Umbilical cord (tissue), 1 donor: ENCODE measurements at regions not wholly inside any gene's neighbourhood (a gene's known extent, or its start where the extent isn't known, plus 50 kb on each side); places are given as distances from the start of the nearest gene placed in this dataset.

Source experiments
- DNase-seq: peaks from one replicate; pipeline ENCODE4 v3.0.0-alpha.2; 2015; ENCODE audit warnings: low spot score

- no peak for DNase-seq
Observed at GRCh38 chr10:5305374-5305773, 59.4 kb upstream of the UCN3 start.

GRCh38 chr10:5310914-5311313, 53.9 kb upstream of the UCN3 start:
- no peak for DNase-seq

GRCh38 chr10:5311617-5312016, 53.1 kb upstream of the UCN3 start:
- no peak for DNase-seq

GRCh38 chr10:5314840-5315239, 49.9 kb upstream of the UCN3 start:
- no peak for DNase-seq
